Kasumi-1 (cell line): ENCODE measurements at regions not wholly inside any gene's neighbourhood (a gene's known extent, or its start where the extent isn't known, plus 50 kb on each side); places are given as distances from the start of the nearest gene placed in this dataset.
"Not testable (repeated sequence)": the region's sequence is repeated elsewhere in the genome, so short reads cannot be mapped to it uniquely, and the experiment has no call there.

ENCODE experiments used
- DNase-seq, 2 experiments: peaks; one replicate each; lab custom pipeline; 2025; lab: John Stamatoyannopoulos, UW

DNA sequence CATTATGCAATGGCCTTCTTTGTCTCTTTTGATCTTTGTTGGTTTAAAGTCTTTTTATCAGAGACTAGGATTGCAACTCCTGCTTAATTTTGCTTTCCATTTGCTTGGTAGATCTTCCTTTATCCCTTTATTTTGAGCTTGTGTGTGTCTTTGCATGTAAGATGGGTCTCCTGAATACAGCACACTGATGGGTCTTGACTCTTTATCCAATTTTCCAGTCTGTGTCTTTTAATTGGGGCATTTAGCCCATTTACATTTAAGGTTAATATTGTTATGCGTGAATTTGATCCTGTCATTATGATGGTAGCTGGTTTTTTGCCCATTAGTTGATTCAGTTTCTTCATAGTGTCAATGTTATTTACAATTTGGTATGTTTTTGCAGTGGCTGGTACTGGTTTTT, 56.9 kb upstream of the TBX18 start:
- DNase-seq, result not testable (repeated sequence)

DNA sequence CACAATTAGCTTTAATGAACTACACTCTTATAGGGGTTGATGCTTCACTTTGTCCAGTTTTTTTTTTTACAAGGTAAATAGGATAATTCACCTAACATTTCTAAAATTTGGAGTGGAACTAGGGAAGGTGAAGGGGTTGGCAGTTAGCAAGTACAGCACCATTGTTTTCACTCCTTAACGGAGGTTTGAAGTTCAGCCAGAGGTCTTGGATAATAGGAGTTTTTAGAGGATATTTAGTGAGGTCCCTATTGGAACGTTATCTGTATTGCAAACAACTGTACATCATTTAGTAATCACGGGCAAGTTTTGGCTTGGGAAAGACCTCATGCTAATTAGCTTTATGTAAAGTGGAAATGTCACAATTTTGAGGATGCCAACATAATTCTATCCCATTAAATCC, 52.3 kb upstream of the TBX18 start:
- DNase-seq, result no peak

DNA sequence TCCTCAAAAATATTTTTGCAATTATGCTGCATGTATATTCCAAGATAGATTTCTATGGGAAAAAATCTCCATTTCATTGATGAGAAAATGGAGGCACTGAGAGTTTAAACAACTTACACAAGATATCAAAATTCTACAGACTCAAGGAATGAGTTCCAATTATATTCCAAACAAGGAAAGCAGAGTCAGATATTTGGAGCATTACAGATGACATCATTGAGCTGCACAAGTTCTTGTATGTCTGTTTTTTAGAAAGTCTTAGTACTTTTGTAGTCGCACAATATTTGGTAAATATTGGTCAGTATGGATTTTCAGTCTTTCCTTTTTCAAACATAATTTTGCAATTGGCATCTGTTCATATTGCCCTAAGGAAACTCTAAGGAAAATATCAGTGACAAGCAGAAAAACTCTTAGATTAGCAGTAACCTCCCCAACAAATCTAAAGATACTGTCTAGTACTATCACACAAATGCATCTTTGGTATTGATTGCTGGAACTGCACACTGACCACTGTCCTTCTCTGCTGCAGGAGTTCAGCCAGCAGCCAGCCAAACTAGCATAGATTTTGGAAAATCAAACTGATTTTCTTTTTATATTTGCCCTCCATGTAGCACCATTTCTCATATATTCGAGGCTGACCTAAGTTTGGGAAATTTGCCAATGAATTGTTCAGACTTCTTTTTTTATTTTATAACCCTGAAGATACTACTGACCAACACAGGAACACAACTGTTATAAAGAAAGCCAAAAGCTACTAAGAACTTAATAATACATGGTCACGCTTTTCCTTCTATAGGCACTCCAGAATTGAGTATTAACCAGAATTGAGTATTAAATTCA, 51.7 kb upstream of the TBX18 start:
- DNase-seq, result no peak
